ENCODE measurements at regions not wholly inside any gene's neighbourhood (a gene's known extent, or its start where the extent isn't known, plus 50 kb on each side); places are given as distances from the start of the nearest gene placed in this dataset.
A peak's percentile ranks its signal among the peaks of the same experiment; 100 is the strongest.
"Not testable (repeated sequence)": the region's sequence is repeated elsewhere in the genome, so short reads cannot be mapped to it uniquely, and the experiment has no call there.

DNA sequence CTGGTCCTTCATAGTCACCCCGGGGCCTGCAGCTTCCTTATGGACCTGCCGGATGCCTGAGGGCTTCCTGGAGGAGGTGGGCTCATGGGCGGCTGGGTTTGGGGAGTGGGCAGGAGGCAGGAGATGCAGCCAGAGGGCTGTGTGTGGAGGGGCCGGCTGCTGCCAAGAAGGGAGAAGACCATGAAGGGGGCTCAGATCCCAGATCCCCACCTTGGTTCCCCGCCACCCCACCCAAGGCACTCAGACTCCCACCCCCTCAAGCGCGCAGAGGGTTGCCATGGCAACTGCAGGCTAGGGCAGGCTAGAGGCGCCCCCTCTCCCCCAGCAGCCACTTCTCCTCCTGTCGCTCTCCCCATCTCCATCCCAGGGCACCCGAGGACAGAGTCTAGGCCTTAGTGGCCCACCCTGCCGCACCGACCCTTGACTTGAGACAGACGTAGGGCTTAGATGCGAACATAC lies 104.5 kb downstream of the CRLF3 start:
- Histone ChIP-seq H3K27ac (no peak overlapping the region), H3K27me3 (no peaks in the 10 kb centered on the region), H3K4me3 (no peak overlapping the region), H3K4me1 (no peaks in the 10 kb centered on the region), H3K9me3 (no peaks in the 10 kb centered on the region), H3K36me3 (no peaks in the 10 kb centered on the region)
- intact Hi-C loops (cut with DNase I): no loop called here
- 95% methylated on average over 4 of the region's 14 CpGs for WGBS (ENCODE audit: insufficient coverage, low coverage, low lambda C conversion rate, missing lambda C conversion rate)
- no peak for TF ChIP-seq POLR2A (IDR thresholded peaks at IDR 0.05)
- TF ChIP-seq, protein P1, sequence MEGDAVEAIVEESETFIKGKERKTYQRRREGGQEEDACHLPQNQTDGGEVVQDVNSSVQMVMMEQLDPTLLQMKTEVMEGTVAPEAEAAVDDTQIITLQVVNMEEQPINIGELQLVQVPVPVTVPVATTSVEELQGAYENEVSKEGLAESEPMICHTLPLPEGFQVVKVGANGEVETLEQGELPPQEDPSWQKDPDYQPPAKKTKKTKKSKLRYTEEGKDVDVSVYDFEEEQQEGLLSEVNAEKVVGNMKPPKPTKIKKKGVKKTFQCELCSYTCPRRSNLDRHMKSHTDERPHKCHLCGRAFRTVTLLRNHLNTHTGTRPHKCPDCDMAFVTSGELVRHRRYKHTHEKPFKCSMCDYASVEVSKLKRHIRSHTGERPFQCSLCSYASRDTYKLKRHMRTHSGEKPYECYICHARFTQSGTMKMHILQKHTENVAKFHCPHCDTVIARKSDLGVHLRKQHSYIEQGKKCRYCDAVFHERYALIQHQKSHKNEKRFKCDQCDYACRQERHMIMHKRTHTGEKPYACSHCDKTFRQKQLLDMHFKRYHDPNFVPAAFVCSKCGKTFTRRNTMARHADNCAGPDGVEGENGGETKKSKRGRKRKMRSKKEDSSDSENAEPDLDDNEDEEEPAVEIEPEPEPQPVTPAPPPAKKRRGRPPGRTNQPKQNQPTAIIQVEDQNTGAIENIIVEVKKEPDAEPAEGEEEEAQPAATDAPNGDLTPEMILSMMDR (IDR thresholded peaks at IDR 0.05): no peak
- peak in 2 of 3 donors; percentile 40 to 50 for DNase-seq
- no peak for ATAC-seq

DNA sequence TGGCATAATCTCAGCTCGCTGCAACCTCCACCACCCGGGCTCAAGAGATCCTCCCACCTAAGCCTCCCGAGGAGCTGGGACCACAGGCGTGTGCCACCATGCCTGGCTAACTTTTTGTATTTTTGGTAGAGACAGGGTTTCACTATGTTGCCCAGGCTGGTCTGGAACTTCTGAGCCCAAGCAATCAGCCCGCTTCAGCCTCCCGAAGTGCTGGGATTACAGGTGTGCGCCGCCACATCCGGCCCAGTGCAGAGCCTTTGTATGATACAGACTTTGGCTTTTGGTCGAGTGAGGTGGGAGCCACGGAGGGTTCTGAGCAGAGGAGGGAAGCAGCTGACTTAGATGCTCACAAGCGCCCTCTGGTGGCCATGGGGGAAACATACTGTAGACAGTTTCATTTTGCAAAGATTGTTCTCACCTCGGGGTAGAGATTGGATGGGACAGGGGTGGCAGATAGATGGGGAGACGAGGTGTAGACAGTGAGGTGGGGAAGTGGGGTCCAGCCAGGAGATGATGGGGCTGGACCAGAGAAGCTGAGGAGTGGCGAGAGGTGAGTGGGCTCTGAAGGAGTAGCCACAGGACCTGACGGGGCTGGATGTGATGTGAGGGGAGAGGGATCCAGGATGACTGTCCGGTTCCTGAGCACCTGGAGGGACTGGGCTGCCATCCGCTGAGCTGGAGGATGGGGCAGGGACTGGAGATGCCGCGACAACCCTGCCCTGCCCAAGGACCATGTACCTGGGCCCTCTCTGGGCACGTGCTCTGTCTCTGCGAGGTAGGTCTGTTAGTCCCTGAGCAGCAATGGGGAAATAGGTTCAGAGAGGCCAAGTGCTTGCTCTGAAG lies 105.1 kb downstream of the CRLF3 start:
- H3K27me3 ChIP-seq; H3K4me3 ChIP-seq; H3K4me1 ChIP-seq; H3K9me3 ChIP-seq; H3K36me3 ChIP-seq; intact Hi-C loops (cut with DNase I); H3K27ac ChIP-seq: not testable (repeated sequence)
- peak; percentile 58 to 64 (median 59) for DNase-seq
- WGBS (ENCODE audit: insufficient coverage, low coverage, low lambda C conversion rate, missing lambda C conversion rate): 39% methylated on average over 9 of the region's 22 CpGs
- peak; percentile 54 to 75 (median 70) for ATAC-seq
- TF ChIP-seq, protein P1 (IDR thresholded peaks at IDR 0.05): peak; percentile 55 to 60 (median 58)

DNA sequence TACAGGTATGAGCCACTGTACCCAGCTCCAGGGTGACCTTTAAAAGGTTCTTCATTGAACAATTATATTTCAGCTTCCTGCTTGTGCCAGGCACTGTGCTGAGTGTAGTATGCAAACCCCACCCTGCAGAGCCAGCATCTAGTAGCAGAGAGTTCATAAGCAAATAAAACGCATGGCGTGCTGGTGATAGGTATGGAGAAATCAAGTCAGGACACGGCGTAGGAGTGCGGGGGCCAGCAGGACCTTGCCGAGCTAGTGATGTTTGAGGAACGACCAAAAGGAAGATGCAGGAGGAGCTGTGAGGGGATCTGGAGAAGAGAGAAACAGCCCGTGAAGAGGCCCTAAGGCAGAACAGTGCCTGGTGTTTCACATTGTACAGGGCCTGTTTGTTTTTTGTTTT lies 105.8 kb downstream of the CRLF3 start:
- peak in 2 of 3 donors; percentile 8 to 23 for DNase-seq
- H3K9me3 ChIP-seq; H3K4me1 ChIP-seq; H3K4me3 ChIP-seq; ATAC-seq; H3K27me3 ChIP-seq; H3K27ac ChIP-seq; H3K36me3 ChIP-seq; intact Hi-C loops (cut with DNase I): not testable (repeated sequence)
- WGBS (ENCODE audit: insufficient coverage, low coverage, low lambda C conversion rate, missing lambda C conversion rate): 69% methylated on average over 7 of the region's 8 CpGs

DNA sequence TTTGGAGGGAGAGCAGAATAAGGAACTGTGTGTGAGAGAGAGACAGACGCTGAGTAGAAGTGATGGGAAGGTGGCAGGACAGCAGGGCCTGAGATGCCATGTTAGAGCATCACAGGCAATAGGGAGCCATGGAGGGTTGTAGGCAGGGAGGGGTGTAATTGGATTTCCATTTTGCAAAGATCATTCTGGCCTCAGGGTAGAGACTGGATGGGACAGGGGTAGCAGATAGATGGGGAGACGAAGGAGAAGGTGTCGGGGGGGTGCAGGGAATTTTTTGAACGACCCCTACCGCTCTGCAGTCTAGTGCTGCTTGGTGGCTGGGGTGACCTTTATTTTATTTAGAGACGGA lies 106.4 kb downstream of the CRLF3 start:
- H3K4me1 ChIP-seq; ATAC-seq; H3K27me3 ChIP-seq; H3K9me3 ChIP-seq; H3K4me3 ChIP-seq; H3K27ac ChIP-seq; H3K36me3 ChIP-seq; intact Hi-C loops (cut with DNase I): not testable (repeated sequence)
- 97% methylated on average over 3 of the region's 6 CpGs for WGBS (ENCODE audit: insufficient coverage, low coverage, low lambda C conversion rate, missing lambda C conversion rate)
- peak in 1 of 3 donors; percentile 3 for DNase-seq

DNA sequence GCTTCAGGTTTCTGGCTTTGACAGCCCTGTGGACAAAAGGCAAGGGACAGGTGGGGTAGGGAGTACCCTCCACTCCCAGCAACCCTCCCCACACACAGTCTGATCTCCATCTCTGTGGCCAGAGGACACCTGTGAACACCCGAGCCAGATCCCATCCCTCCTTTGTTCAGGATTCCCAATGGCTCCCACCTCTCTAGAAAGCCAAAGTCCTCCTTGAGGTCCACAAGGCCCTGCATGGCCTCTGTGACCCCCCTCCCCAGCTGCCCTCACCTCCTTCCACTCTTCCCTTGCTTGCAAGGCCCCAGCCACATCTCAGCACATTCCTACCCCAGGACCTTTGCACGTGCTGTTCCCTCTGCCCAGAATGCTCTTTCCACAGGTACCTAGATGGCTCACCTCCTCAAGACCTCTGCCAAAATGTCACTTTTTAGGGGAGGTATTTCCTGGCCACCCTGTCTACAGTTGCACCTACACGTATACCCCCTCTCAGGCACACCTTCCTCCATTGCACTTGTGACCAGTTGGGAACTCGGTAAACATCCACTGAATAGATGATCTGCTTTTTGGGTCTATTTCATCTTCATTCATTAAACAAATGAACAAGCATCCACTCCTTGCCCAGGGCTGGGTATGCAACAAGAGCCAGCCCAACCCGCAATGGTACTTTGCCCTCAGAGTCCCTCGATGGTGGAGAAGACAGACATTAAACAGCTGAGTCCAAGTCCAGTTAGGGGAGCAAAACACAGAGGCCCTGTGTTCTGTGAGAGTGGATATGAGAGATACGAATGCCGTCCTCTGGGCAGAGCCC lies 107.0 kb downstream of the CRLF3 start:
- no peaks in the 10 kb centered on the region for H3K27me3 ChIP-seq
- no peaks in the 10 kb centered on the region for H3K9me3 ChIP-seq
- ATAC-seq: no peak
- no peak overlapping the region for H3K27ac ChIP-seq
- 67% methylated on average over 5 of the region's 8 CpGs for WGBS (ENCODE audit: insufficient coverage, low coverage, low lambda C conversion rate, missing lambda C conversion rate)
- intact Hi-C loops (cut with DNase I): no loop called here
- DNase-seq: peak in 2 of 3 donors; percentile 7 to 14
- H3K4me3 ChIP-seq: no peak overlapping the region
- TF ChIP-seq POLR2A (IDR thresholded peaks at IDR 0.05): no peak
- TF ChIP-seq, protein P1 (IDR thresholded peaks at IDR 0.05): no peak
- no peaks in the 10 kb centered on the region for H3K4me1 ChIP-seq
- no peaks in the 10 kb centered on the region for H3K36me3 ChIP-seq
